ENCODE measurements at regions not wholly inside any gene's neighbourhood (a gene's known extent, or its start where the extent isn't known, plus 50 kb on each side); places are given as distances from the start of the nearest gene placed in this dataset.

GRCh38 chr1:163668472-163668871 lies 346.7 kb downstream of the NUF2 start:
- no peaks in the 10 kb centered on the region for H3K9me3 ChIP-seq (ENCODE audit: low read length)

GRCh38 chr1:163670989-163671757 lies 349.4 kb downstream of the NUF2 start:
- Histone ChIP-seq H3K9me3 (ENCODE audit: low read length) (no peaks in the 10 kb centered on the region), H3K9me2 (ENCODE audit: insufficient read depth, low read length) (no peaks in the 10 kb centered on the region), H4K20me1 (ENCODE audit: insufficient read depth) (no peaks in the 10 kb centered on the region), H3K9ac (ENCODE audit: low read length) (no peak overlapping the region), H2AFZ (ENCODE audit: low read depth, low read length) (no peak overlapping the region), H3F3A (ENCODE audit: insufficient read depth, low read length, poor library complexity, severe bottlenecking) (peaks cover 6% of the 10 kb centered on the region), H3K27ac (ENCODE audit: low read length) (no peak overlapping the region), H3K4me2 (ENCODE audit: low read length) (no peak overlapping the region), H3K4me3 (ENCODE audit: low read length) (no peak overlapping the region), H3K27me3 (ENCODE audit: insufficient read depth, low read depth, low read length) (no peaks in the 10 kb centered on the region), H3K36me3 (ENCODE audit: insufficient read depth, low read length) (no peaks in the 10 kb centered on the region), H3K79me2 (replicated peaks; ENCODE audit: insufficient read depth, low read length) (no peaks in the 10 kb centered on the region)
- TF ChIP-seq TAF1 (IDR thresholded peaks at IDR 0.05; ENCODE audit: low read depth) (no peak), CTCF (IDR thresholded peaks at IDR 0.05; ENCODE audit: poor library complexity, severe bottlenecking) (no peak), REST (IDR thresholded peaks at IDR 0.05; ENCODE audit: borderline replicate concordance) (no peak), EZH2 (IDR thresholded peaks at IDR 0.05; ENCODE audit: borderline replicate concordance, insufficient read depth, low read length, poor library complexity, severe bottlenecking) (no peak), EP300 (conservative IDR thresholded peaks at IDR 0.05; ENCODE audit: poor library complexity, severe bottlenecking) (no peak), MXI1 (conservative IDR thresholded peaks at IDR 0.05; ENCODE audit: poor library complexity, severe bottlenecking) (no peak)

More at GRCh38 chr1:163668472-163668871, 346.7 kb downstream of the NUF2 start:
- H3K9ac ChIP-seq (ENCODE audit: low read length) = no peak overlapping the region
- H3K27ac ChIP-seq (ENCODE audit: low read length) = peak overlapping the region; percentile 44
- H3K4me2 ChIP-seq (ENCODE audit: low read length) = no peak overlapping the region
- no peak overlapping the region for H2AFZ ChIP-seq (ENCODE audit: low read depth, low read length)
- TF ChIP-seq EP300 (conservative IDR thresholded peaks at IDR 0.05; ENCODE audit: poor library complexity, severe bottlenecking) (no peak), CTCF (IDR thresholded peaks at IDR 0.05; ENCODE audit: poor library complexity, severe bottlenecking) (no peak), EZH2 (IDR thresholded peaks at IDR 0.05; ENCODE audit: borderline replicate concordance, insufficient read depth, low read length, poor library complexity, severe bottlenecking) (no peak), TAF1 (IDR thresholded peaks at IDR 0.05; ENCODE audit: low read depth) (no peak), MXI1 (conservative IDR thresholded peaks at IDR 0.05; ENCODE audit: poor library complexity, severe bottlenecking) (no peak)
- H3K36me3 ChIP-seq (ENCODE audit: insufficient read depth, low read length) = no peaks in the 10 kb centered on the region
- H3K27me3 ChIP-seq (ENCODE audit: insufficient read depth, low read depth, low read length) = no peaks in the 10 kb centered on the region
- H4K20me1 ChIP-seq (ENCODE audit: insufficient read depth) = no peaks in the 10 kb centered on the region
- H3K79me2 ChIP-seq (replicated peaks; ENCODE audit: insufficient read depth, low read length) = no peaks in the 10 kb centered on the region
- H3K9me2 ChIP-seq (ENCODE audit: insufficient read depth, low read length) = no peaks in the 10 kb centered on the region
- peaks cover 6% of the 10 kb centered on the region for H3F3A ChIP-seq (ENCODE audit: insufficient read depth, low read length, poor library complexity, severe bottlenecking)
- peak overlapping the region; percentile 14 for H3K4me3 ChIP-seq (ENCODE audit: low read length)

Measured in neural cell (in vitro differentiated cells).